ENCODE measurements at regions not wholly inside any gene's neighbourhood (a gene's known extent, or its start where the extent isn't known, plus 50 kb on each side); places are given as distances from the start of the nearest gene placed in this dataset.

- Histone ChIP-seq H4K20me1 (ENCODE audit: insufficient read depth, low read length) (peaks cover 2% of the 10 kb centered on the region; the same call in 1 of the 2 replicates), H3K9ac (ENCODE audit: low read length) (no peak overlapping the region), H3K4me1 (ENCODE audit: low read length) (no peaks in the 10 kb centered on the region), H3K27me3 (ENCODE audit: low read depth, low read length) (no peaks in the 10 kb centered on the region), H3K4me3 (ENCODE audit: low read length) (no peak overlapping the region), H2AFZ (ENCODE audit: low read depth, low read length) (no peak overlapping the region), H3K79me2 (ENCODE audit: low read length) (no peaks in the 10 kb centered on the region), H3K4me2 (ENCODE audit: low read length) (no peak overlapping the region), H3K36me3 (replicated peaks; ENCODE audit: low read depth, low read length) (no peaks in the 10 kb centered on the region), H3K9me3 (ENCODE audit: insufficient read depth, low read length) (no peaks in the 10 kb centered on the region), H3K27ac (ENCODE audit: low read length) (no peak overlapping the region)
- TF ChIP-seq EZH2phosphoT487 (IDR thresholded peaks at IDR 0.05; ENCODE audit: low read depth) (no peak), CTCF (IDR thresholded peaks at IDR 0.05; ENCODE audit: low read depth, low read length) (no peak)
Observed at GRCh38 chr15:62407216-62407615, 242.1 kb upstream of the C2CD4B start.

GRCh38 chr15:62407962-62408361 is 242.9 kb upstream of the C2CD4B start:
- Histone ChIP-seq H3K9me3 (ENCODE audit: insufficient read depth, low read length) (no peaks in the 10 kb centered on the region), H3K9ac (ENCODE audit: low read length) (no peak overlapping the region), H3K36me3 (replicated peaks; ENCODE audit: low read depth, low read length) (no peaks in the 10 kb centered on the region), H3K27me3 (ENCODE audit: low read depth, low read length) (no peaks in the 10 kb centered on the region), H3K4me2 (ENCODE audit: low read length) (no peak overlapping the region), H3K27ac (ENCODE audit: low read length) (no peak overlapping the region), H2AFZ (ENCODE audit: low read depth, low read length) (no peak overlapping the region), H3K4me1 (ENCODE audit: low read length) (no peaks in the 10 kb centered on the region), H3K79me2 (ENCODE audit: low read length) (no peaks in the 10 kb centered on the region), H4K20me1 (ENCODE audit: insufficient read depth, low read length) (peaks cover 2% of the 10 kb centered on the region; the same call in 1 of the 2 replicates), H3K4me3 (ENCODE audit: low read length) (no peak overlapping the region)
- no peak for TF ChIP-seq CTCF (IDR thresholded peaks at IDR 0.05; ENCODE audit: low read depth, low read length)
- no peak for TF ChIP-seq EZH2phosphoT487 (IDR thresholded peaks at IDR 0.05; ENCODE audit: low read depth)

DNA sequence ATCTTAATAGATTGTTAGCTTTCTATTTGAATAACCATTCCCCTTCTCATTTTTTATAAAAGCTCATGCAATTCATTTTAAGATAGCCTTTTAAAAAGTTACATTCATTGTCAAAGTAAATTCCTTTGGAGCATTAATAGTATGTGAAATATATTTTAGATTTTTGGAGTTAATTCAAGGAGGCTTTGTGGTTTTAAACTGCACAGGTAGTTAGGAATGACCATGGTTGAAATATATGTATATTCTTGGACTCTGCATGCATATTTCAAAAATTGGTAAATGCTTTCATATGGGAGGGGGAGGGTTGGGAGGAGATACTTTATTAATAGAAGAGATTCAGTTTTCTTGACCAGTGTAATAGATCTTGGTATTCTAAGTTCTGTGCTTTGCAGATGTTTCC is 244.4 kb upstream of the C2CD4B start:
- no peak overlapping the region for H3K4me2 ChIP-seq (ENCODE audit: low read length)
- no peaks in the 10 kb centered on the region for H3K27me3 ChIP-seq (ENCODE audit: low read depth, low read length)
- no peaks in the 10 kb centered on the region for H3K9me3 ChIP-seq (ENCODE audit: insufficient read depth, low read length)
- TF ChIP-seq CTCF (IDR thresholded peaks at IDR 0.05; ENCODE audit: low read depth, low read length) (no peak), EZH2phosphoT487 (IDR thresholded peaks at IDR 0.05; ENCODE audit: low read depth) (no peak)
- no peak overlapping the region for H3K4me3 ChIP-seq (ENCODE audit: low read length)
- no peak overlapping the region for H3K9ac ChIP-seq (ENCODE audit: low read length)
- no peaks in the 10 kb centered on the region for H3K36me3 ChIP-seq (replicated peaks; ENCODE audit: low read depth, low read length)
- peaks cover 2% of the 10 kb centered on the region; the same call in 1 of the 2 replicates for H4K20me1 ChIP-seq (ENCODE audit: insufficient read depth, low read length)
- H3K4me1 ChIP-seq (ENCODE audit: low read length) = no peaks in the 10 kb centered on the region
- H3K79me2 ChIP-seq (ENCODE audit: low read length) = no peaks in the 10 kb centered on the region
- no peak overlapping the region for H3K27ac ChIP-seq (ENCODE audit: low read length)
- no peak overlapping the region for H2AFZ ChIP-seq (ENCODE audit: low read depth, low read length)

- Histone ChIP-seq H3K4me1 (ENCODE audit: low read length) (no peaks in the 10 kb centered on the region), H3K9ac (ENCODE audit: low read length) (no peak overlapping the region), H3K4me3 (ENCODE audit: low read length) (no peak overlapping the region), H3K9me3 (ENCODE audit: insufficient read depth, low read length) (no peaks in the 10 kb centered on the region), H3K4me2 (ENCODE audit: low read length) (no peak overlapping the region), H2AFZ (ENCODE audit: low read depth, low read length) (no peak overlapping the region), H3K36me3 (replicated peaks; ENCODE audit: low read depth, low read length) (no peaks in the 10 kb centered on the region), H4K20me1 (ENCODE audit: insufficient read depth, low read length) (peaks cover 2% of the 10 kb centered on the region; the same call in 1 of the 2 replicates), H3K27ac (ENCODE audit: low read length) (no peak overlapping the region), H3K27me3 (ENCODE audit: low read depth, low read length) (no peaks in the 10 kb centered on the region), H3K79me2 (ENCODE audit: low read length) (no peaks in the 10 kb centered on the region)
- no peak for TF ChIP-seq EZH2phosphoT487 (IDR thresholded peaks at IDR 0.05; ENCODE audit: low read depth)
- TF ChIP-seq CTCF (IDR thresholded peaks at IDR 0.05; ENCODE audit: low read depth, low read length) = no peak
Observed at GRCh38 chr15:62412686-62413085, 247.6 kb upstream of the C2CD4B start.

Data from OCI-LY3 (cell line).